Central memory CD4-positive, alpha-beta T cell (primary cell): ENCODE measurements at regions not wholly inside any gene's neighbourhood (a gene's known extent, or its start where the extent isn't known, plus 50 kb on each side); places are given as distances from the start of the nearest gene placed in this dataset.

ENCODE experiments used
- DNase-seq: peaks from one replicate; pipeline ENCODE4 v3.0.0; 2022

DNA sequence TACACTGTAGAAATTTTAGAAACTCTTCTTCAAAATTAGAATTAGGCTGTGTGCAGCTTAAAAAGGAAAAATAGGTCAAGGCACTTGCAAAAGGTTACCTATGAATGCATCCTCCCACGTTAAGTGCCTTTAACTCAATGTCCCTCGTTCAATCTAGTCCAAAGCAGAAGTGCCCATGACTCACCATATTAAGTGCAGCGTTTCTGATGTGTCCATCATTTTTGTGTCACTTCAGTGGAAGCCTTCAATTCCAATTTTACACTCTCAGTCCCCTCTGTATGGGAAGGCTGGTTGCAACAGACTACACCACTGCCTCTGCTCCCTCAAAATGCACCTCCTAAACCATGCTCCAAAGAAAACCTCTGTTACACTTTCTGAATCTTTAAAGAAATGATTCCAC lies 53.4 kb downstream of the FOXB1 start:
- DNase-seq, result no peak

DNA sequence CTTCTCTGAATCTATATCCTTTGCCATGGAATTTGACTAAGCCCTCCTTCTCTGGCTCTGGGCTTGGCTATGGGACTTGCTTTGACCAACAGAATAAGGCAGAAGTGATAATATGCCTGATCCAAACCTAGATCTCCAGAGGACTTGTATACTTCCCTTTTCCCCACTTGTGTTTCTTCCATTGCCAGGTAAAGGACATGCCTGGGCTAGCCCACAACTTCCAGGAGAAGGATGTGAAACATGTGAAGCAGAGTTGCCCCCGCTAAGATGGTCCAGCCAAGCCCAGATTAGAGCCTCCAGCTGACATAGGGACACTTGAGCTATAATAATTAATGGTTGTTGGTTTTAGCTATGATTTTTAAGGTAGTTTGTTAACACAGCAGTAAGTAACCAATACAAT lies 55.1 kb downstream of the FOXB1 start:
- no peak for DNase-seq

DNA sequence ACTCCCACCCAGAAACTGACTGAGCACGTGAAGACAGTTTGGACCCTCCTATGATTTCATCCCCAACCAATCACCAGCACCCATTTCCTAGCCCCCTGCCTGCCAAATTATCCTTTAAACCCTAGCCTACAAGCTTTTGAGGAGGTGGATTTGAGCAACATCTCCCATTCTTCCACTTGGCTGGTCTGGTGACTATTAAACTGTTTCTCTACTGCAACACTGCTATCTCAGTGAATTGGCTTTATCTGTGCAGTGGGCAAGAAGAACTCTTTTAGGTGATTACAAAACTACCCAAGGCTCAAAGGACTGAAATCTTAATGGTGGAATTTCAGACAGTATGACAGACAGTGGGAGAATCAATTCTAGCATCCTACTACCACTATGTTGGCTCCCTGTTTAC lies 57.6 kb downstream of the FOXB1 start:
- DNase-seq, result no peak

DNA sequence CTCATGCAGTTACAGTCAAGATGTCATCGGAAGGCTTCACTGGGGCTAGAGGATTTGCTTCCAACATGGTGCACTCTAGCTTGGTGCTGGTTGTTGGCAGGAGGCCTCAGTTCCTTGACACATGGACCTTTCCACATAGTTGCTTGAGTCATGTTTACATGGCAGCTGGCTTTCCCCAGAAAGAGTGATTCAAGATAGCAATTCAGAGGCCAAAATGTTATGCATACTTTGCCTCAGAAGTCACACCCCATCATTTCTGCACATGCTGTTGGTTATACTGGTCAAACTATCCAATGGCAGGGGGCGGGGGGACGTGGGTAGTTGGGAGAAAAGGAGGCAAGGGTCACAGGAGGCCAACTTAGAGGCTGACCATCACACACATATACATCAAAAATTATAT lies 58.7 kb downstream of the FOXB1 start:
- no peak for DNase-seq

DNA sequence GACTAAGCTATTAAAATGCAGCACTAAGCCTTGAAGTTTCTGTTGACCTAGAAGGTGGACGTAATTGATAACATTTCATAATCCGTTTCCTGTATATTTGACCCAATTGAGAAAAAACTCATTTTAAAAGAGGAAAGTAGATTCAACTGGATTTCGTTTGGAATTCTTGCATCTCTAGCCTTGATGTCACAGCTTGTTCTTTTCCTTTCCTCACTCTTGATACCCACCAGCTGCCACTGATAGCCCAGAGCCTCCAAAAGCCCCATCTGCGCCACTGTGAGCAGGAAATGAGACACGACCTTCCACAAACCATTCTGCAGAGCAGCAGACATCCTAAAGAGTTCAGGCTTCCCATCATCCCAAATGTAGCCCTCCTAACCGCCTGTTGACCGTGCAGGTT lies 61.8 kb downstream of the FOXB1 start:
- no peak for DNase-seq

DNA sequence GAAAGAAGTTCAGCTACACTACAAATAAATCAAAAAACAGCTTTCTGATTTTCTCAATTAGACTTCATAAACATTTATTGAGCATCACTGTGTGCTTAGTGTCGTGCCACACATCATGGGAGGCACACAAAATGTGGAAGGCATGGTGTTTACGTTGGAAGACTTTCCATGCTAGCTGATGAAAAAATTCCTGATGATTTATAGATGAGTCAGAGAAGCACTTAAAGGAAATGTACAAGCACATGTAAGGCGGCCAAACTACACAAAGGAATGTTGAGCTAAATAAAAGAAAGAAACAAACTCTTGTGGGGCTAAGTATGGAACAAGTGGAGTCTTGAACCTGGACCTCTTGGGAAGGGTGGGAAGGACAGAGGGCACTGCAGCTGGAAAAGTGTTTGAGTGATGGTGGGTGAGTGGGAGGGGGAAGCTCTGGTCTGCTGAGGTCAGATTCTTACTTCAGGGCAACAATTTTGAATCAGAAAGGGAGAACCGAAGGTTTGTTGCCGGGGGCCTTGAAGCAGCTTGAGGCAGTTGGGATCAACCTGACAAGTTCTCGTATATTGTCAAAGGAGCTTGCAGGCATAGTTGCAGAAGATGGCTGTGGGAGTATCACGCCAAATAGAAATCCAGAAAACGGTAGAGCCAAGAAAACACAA lies 66.9 kb downstream of the FOXB1 start:
- DNase-seq, result no peak

DNA sequence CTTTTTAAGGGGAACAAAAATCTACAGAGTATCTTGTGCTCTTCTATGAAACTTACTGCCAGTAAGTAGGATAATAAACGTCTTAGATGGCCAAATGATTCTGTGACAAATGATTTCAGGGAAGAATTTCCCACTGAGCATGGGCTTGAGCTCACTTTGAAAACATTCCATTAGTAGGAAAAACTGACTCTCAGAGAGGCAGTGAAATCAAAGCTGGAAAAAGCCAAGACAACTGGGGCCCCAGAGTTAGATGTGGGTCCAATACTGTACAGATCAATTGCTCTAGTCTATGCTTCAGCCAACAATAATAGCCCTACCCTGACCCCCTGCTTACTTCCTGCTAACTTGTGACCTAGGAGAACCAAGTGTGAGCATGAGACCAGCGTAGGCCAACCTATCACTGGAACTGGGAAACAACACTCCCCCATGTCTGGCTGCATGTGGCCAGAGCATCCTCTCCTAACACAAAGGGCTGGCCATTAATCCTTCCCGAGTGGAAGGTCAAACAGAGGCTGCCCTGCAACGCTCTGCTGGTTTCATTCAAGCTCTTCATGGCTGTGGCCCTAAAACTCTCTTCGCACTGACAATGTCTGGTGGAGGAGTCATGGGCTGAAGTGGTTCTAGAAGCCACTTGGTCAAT lies 68.8 kb downstream of the FOXB1 start:
- no peak for DNase-seq

DNA sequence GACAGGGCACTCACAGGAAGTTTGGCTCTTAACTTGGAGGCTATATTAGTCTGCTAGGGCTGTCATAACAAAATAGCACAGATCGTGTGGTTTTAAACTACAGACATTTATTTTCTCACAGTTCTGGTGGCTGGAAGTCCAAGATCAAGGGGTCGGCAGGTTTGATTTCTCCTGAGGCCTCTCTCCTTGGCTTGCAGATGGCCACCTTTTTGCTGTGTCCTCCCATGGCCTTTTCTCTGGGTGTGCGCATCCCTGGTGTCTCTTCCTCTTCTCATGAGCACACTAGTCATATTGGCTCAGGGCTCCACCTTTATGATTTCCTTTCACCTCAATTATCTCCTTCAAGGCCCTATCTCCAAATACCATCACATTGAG lies 69.3 kb downstream of the FOXB1 start:
- DNase-seq, result no peak

DNA sequence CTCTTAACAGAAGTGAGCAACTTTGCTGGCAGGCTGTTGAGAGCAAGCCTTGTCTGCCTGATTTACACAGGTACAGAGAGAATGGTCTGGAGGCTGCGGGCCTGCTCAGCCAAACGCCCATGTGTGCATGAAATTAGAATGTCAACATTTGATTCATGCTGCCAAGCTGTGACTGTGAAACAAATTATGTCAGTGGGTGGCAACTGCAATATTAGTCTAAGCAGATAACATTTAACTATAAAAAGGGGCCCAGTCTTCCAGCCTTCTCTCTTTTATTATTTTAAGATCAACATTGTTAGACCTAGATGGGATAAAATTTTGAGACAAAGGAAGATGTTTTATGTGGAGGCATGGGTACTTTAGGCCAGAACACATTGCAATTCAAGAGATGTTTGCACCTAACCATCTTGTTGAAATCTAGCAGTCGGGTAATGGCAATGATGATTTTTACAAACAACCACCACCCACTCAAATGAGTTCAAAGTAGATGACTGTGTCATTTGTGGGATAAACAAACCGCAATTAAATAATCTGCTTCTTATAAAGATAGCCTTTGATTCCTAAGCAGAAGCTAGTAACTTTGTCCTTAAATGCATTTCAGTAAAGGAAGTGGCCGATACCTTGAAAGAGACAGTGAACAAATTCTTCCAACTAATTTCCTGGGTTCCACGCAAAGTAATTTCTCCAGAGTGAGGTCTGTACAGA lies 70.2 kb downstream of the FOXB1 start:
- peak; percentile 12 for DNase-seq

DNA sequence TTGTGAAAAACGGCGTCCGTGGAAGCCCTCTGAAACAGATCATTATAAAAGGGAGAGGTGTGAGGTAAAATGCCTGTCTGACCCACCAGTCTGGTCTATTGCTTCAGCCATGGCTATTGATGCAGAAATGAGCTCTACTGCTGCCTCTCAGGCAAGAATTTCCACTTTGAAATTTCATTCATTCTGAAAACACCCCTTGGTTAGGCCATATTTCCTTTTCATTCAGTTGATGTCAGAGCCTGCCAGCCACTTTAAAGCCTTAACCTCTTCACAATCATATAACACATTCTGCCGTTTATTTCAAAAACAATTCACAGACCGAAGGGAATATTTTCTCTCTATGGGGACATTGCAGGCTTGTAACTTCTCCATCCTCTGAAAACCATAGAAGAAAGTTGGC lies 71.9 kb downstream of the FOXB1 start:
- DNase-seq, result no peak

DNA sequence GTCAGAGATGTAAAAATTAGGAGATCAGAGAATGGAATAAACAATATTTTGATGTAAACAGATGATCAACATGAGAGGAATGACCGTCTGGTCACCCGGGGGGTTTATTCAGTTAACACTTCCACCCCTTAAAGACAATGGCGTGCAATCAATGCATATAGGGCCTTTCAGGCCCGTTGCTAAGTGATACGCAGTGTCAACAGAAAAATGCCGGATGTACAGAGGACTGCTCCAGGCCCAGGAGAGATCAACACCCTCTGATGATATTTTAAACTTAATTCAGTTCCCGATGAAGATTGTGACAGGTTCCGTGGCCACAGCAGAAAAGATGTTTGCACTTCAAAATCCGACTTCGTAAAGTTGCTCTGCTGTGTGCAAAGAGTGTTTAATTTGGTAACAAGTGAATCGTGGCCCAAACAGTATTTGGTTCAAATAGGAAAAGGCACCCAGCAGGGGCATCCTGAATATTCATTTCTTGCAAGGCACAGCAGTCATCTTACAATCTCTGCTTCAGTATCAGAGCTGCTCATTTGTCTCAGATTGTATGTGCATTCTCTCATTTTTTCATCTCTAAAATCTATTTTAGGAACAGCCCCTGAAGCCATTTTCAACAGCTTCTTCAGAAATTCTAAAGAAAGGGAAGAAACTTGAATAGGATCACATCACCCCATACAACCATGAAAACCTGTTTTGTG lies 72.6 kb downstream of the FOXB1 start:
- DNase-seq, result no peak

DNA sequence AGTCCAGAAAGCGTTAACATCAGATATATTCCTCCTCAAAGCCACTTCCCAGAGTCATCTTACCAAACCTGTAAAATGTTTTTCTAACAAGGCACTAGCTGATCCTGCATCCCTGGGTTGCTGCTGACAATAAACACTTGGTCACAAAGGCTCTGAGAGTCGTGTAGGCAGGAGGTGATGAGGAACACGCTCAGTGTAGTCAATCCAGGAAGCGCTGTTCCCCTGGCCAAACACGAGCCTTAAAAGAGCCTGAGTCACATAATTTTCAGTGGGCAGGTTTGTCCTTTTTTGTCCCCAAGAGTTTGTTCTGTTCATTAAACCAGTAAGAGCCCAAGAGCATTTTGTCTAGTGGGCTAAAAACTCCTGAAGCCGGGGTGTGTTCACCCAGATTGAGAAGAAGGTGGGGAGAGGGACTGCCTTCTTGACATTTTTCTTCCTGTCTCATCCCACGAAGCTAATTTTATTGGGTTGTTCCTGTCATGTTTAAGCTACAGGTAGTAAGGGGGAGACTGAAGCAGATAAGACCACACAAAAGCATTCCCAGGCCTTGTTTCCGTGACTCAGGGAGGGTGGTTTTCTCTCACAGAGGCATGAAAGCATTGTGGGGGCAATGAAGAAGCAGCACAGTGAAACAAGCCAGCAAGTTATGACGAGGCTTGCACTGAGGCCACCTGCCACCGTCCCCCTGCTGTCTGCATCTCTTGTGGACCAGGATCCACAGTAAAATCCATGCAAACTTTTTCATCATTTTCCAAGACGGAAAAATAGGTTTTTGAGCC lies 73.7 kb downstream of the FOXB1 start:
- DNase-seq, result no peak

DNA sequence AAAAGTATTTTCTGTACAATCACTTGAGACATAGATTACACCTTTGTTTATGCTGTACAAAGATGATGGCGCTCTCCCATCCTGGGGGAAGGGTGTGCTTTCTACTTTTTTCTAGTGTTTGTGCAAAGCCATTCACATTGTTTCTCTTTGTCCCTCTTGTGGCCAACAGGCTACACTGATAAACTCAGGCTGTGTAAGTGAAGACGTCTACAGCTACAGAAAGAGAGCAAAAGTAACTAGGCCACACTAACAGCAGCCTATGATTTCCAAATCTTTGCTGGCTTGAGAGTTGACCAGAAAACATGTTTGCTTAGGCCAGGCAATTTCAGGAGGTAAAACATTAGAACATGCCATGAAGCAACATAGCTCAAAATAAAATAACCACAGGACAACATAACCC lies 75.1 kb downstream of the FOXB1 start:
- DNase-seq, result no peak

DNA sequence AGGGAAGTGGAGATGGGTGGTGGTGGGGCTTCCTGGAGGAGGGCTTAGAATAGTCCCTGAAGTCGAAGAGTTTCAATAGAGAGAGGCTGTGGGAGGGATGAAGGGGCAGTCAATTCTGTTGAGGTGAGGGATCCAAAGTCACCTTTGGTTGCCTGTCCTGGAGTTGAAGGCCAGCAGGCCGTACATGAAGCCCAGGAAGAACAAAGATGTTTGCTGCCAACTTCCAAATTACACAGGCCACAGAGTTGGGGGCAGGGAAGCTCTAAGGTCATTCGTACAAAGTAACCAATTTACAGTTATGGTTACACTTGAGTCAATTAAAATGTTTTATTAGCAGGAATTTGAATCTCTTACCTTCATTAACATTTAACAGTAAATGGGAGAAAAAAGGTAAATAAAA lies 77.9 kb downstream of the FOXB1 start:
- DNase-seq, result no peak

DNA sequence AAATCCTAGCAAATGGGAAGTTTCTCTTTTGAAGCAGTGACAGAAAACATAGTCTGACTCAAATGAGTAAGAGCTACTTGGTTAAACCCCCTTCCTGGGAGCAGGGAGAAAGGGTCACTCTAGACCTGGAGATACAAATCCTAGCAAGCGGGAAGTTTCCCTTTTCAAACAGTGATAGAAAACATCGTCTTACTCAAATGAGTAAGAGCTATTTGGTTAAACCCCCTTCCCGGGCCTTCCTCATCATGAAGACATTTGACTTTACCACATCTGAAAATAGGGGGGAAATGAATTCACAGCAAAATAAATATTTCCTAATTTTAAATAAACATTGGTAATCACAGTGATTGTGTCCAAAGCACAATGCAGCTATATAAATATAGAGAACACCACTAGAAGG lies 79.2 kb downstream of the FOXB1 start:
- no peak for DNase-seq

DNA sequence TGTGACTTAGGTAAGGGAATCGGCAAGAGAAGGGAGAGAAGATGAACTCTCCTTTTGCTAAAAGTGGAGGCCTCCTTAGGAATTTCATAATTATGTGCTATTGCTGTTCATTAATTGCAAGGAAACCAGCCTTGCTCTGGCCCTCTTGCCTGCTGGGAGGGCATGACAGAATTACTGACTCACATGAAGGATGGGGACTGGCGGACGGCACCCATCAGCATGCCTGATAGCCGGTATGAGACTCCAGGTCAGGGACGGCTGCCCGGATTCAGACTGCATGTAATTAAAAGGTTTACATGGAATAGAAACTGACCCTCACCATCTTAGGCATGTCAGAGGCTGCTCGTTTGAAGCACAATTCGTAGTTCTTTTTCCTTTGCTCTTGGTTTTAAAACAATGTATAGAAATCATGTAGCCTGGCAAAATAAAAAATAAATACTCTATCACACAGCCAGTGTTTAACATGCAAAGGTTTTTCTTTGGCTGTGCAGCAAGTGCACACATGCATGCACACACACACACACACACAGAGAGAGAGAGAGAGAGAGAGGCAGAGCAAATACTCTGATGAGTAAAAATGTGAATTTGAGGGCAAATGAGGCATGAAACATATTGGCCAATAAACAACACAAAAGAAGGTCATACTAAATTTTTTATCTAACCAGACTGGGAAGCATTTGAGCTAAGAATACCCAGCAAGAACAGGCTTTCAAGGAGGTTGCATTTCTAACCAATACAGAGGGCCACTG lies 82.7 kb downstream of the FOXB1 start:
- no peak for DNase-seq

DNA sequence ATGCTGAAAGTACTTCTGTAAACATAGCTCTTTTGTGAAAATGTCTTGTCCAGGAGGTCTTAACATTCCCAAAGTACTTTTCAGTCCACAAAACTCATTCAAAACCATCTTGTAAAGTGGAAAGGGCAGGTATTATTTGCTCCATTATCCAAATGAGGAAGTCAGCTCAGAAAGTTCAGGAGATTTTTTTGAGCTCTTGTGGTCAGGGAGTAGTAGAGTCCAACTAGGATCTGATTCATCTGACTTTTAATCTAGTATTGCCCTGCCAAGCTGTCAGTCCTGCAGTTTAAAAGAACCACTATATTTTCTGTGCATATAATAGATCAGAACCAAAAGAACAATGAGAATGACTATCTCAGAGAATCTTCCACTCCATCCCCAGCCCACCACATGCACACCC lies 83.5 kb downstream of the FOXB1 start:
- no peak for DNase-seq

DNA sequence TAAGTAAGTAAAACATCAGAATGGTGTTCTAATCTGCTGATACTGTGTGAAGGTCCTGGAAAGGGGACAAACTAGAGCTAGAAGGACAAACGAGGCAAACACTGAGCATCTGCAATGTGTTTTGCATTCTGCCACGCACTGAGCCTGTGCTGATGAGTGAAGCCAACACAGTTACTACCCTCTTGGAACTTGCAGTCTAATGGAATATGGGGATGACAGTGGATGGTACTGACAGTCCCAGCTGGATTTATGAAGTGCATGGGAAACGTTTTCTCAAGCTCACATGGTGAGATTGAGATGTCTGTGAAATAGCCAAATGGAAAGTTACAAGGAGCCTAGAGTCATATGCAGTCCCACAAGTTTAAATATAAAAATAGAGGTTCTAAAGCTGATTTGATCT lies 86.6 kb downstream of the FOXB1 start:
- DNase-seq, result no peak

DNA sequence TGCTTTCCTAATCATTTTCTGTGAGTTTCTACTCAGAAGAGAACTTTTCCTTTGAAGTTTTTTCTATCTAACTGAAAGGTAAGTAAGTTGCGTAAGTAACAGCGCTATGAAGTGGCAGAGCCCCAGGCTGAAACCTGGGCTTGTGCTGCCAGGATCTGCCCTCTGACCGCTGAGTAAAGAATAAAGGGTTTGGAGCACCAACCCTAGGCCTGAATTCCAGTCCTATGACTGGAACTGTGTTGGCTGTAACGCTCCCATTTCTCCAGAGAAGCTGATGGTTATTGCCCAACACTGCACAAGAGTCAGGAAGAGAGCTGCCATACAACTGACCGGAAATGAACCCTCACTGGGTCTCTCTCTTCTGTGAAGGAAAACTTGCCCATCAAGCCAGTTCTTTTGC lies 87.0 kb downstream of the FOXB1 start:
- DNase-seq, result no peak

DNA sequence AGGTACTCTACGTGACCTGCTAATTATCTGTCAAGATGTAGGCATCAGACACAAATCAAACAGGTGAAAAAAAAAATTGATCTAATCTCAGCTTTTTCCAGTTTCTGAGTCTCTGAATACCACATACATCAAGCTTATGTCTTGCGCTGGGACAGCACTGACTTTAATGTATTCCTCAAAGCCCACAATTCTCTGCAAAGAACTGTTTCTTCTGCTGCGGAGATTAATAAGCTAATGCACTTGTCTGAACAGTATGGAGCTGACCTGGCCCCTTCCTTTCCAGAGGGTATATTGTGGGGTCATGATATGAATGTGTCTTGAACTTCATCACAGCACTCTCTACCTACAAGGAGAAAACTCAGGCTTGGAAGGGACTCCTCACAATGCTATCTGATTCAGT lies 87.8 kb downstream of the FOXB1 start:
- DNase-seq, result no peak

DNA sequence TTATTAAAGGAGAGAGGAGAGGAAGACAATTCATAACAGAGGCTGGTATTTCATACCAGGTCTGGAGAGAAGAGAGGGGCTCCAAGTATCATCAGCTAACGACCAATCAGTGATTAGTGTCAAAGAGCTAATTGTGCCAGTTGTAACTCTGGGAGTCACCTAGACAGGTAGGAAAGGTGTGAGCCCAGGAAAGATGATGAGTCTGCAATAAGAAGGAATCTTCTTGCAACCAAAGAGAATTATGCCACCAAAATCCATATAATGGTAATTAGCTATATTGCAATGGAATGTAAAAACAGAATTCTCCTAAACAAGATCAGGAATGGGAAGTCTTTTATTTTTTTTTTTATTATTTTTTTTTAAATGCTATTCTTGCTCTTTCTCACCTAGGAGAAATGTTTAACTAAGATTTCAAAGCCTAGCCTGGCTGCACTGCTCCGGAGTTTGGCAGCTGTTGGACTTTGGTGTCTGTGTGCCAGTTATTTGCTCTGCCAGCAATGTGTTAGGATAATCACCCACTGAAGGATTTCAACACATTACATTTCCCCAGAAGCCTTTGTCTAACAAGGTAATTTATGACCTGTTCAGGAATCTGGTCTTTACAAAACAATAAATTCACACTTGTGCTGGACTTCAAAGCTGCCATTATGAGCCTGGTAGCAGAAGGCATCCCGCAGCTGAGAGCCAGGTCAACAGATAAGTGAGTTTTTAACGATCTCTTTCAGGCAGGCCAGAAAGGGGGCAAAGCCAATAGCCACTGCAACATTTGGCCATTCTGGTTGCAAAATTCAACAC lies 89.4 kb downstream of the FOXB1 start:
- DNase-seq, result no peak

DNA sequence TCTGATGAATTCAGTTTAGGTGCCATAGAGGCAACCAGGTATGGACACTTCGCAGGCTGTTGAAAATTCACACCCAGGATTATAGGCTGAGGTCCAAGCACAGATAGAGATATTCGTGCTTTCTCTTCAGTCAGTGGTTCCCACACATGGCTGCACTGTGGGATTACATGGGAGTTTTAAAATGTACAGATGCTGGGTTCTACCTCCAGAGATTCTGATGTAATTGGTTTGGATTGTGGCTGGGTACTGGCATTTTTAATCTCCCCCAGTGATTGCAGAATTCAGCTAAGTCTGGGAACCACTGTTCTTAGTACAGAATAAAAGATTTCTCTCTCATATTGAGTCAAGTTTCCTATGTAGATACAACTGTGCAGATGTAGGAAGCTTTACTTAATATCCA lies 91.6 kb downstream of the FOXB1 start:
- no peak for DNase-seq
